ENCODE measurements at regions not wholly inside any gene's neighbourhood (a gene's known extent, or its start where the extent isn't known, plus 50 kb on each side); places are given as distances from the start of the nearest gene placed in this dataset.
A peak's percentile ranks its signal among the peaks of the same experiment; 100 is the strongest.

- DNase-seq (no peak), ATAC-seq (no peak)
- Mint-ChIP-seq H3K9me3 (no peaks in the 10 kb centered on the region), H3K36me3 (no peaks in the 10 kb centered on the region), H3K4me1 (peaks cover 13% of the 10 kb centered on the region in 2 donors), H3K27ac (no peak overlapping the region), H3K4me3 (no peak overlapping the region), H3K27me3 (ENCODE audit: low read depth in 2 of 2) (peaks cover 7 to 9% of the 10 kb centered on the region in 2 donors)
- H3K27me3 ChIP-seq (ENCODE audit: control insufficient read depth, insufficient read depth, low read length): no peaks in the 10 kb centered on the region
- H3K4me3 ChIP-seq (ENCODE audit: low read length): no peak overlapping the region
- TF ChIP-seq CTCF (IDR thresholded peaks at IDR 0.05): no peak
- no peak overlapping the region for H3K27ac ChIP-seq (ENCODE audit: low read length)
- WGBS (ENCODE audit: insufficient coverage): 100% methylated on average over 1 of the region's 1 CpG
- no peaks in the 10 kb centered on the region for H3K4me1 ChIP-seq (ENCODE audit: control insufficient read depth, insufficient read depth, low read length)
- intact Hi-C loops (cut with micrococcal nuclease): no loop called here
- H3K9me3 ChIP-seq (ENCODE audit: control insufficient read depth, insufficient read depth, low read length): no peaks in the 10 kb centered on the region
- no peaks in the 10 kb centered on the region for H3K36me3 ChIP-seq (ENCODE audit: control insufficient read depth, insufficient read depth, low read length)
Observed at GRCh38 chr3:111302063-111302462, 230.4 kb downstream of the NECTIN3 start.

GRCh38 chr3:111303760-111304159 is 232.1 kb downstream of the NECTIN3 start:
- no peak for ATAC-seq
- WGBS (ENCODE audit: insufficient coverage): no CpG with 5 or more reads among the region's 1 CpG
- H3K36me3 Mint-ChIP-seq: no peaks in the 10 kb centered on the region
- Histone ChIP-seq H3K4me1 (ENCODE audit: control insufficient read depth, insufficient read depth, low read length) (no peaks in the 10 kb centered on the region), H3K4me3 (ENCODE audit: low read length) (no peak overlapping the region), H3K36me3 (ENCODE audit: control insufficient read depth, insufficient read depth, low read length) (no peaks in the 10 kb centered on the region), H3K27me3 (ENCODE audit: control insufficient read depth, insufficient read depth, low read length) (no peaks in the 10 kb centered on the region), H3K27ac (ENCODE audit: low read length) (no peak overlapping the region), H3K9me3 (ENCODE audit: control insufficient read depth, insufficient read depth, low read length) (no peaks in the 10 kb centered on the region)
- no peak for TF ChIP-seq CTCF (IDR thresholded peaks at IDR 0.05)
- peaks cover 7 to 9% of the 10 kb centered on the region in 2 donors for H3K27me3 Mint-ChIP-seq (ENCODE audit: low read depth in 2 of 2)
- no peak for DNase-seq
- no peaks in the 10 kb centered on the region for H3K9me3 Mint-ChIP-seq
- H3K4me1 Mint-ChIP-seq: peaks cover 13% of the 10 kb centered on the region in 2 donors
- intact Hi-C loops (cut with micrococcal nuclease): no loop called here
- H3K27ac Mint-ChIP-seq: no peak overlapping the region
- H3K4me3 Mint-ChIP-seq: no peak overlapping the region

GRCh38 chr3:111307676-111308075 is 234.3 kb upstream of the CD96 start:
- TF ChIP-seq CTCF (IDR thresholded peaks at IDR 0.05): no peak
- peaks cover 14 to 23% of the 10 kb centered on the region in 2 donors for H3K4me1 Mint-ChIP-seq
- H3K4me3 Mint-ChIP-seq: no peak overlapping the region

GRCh38 chr3:111311126-111311525 is 230.9 kb upstream of the CD96 start:
- no peaks in the 10 kb centered on the region for H3K36me3 ChIP-seq (ENCODE audit: control insufficient read depth, insufficient read depth, low read length)
- ATAC-seq (peak in 2 of 3 donors; percentile 39 to 46), DNase-seq (peak in 1 of 2 donors; percentile 46)
- no peak overlapping the region for H3K4me3 Mint-ChIP-seq
- H3K9me3 ChIP-seq (ENCODE audit: control insufficient read depth, insufficient read depth, low read length): no peaks in the 10 kb centered on the region
- peaks cover 9% of the 10 kb centered on the region for H3K4me1 ChIP-seq (ENCODE audit: control insufficient read depth, insufficient read depth, low read length)
- peak overlapping the region; percentile 22 for H3K27ac ChIP-seq (ENCODE audit: low read length)
- H3K27ac Mint-ChIP-seq: peak overlapping the region; percentile 33 to 66
- no peaks in the 10 kb centered on the region for H3K36me3 Mint-ChIP-seq
- TF ChIP-seq CTCF (IDR thresholded peaks at IDR 0.05): no peak
- intact Hi-C loops (cut with micrococcal nuclease): no loop called here
- H3K4me1 Mint-ChIP-seq: peaks cover 14 to 23% of the 10 kb centered on the region in 2 donors
- no peak overlapping the region for H3K4me3 ChIP-seq (ENCODE audit: low read length)
- H3K9me3 Mint-ChIP-seq: no peaks in the 10 kb centered on the region
- no peaks in the 10 kb centered on the region for H3K27me3 Mint-ChIP-seq (ENCODE audit: low read depth in 2 of 2)
- H3K27me3 ChIP-seq (ENCODE audit: control insufficient read depth, insufficient read depth, low read length): no peaks in the 10 kb centered on the region

More at GRCh38 chr3:111307676-111308075, 234.3 kb upstream of the CD96 start:
- no peaks in the 10 kb centered on the region for H3K36me3 ChIP-seq (ENCODE audit: control insufficient read depth, insufficient read depth, low read length)
- H3K9me3 ChIP-seq (ENCODE audit: control insufficient read depth, insufficient read depth, low read length): no peaks in the 10 kb centered on the region
- peaks cover 9% of the 10 kb centered on the region for H3K4me1 ChIP-seq (ENCODE audit: control insufficient read depth, insufficient read depth, low read length)
- DNase-seq (no peak), ATAC-seq (no peak)
- Mint-ChIP-seq H3K27me3 (ENCODE audit: low read depth in 2 of 2) (peaks cover 7 to 9% of the 10 kb centered on the region in 2 donors), H3K36me3 (no peaks in the 10 kb centered on the region), H3K9me3 (no peaks in the 10 kb centered on the region), H3K27ac (no peak overlapping the region)
- H3K4me3 ChIP-seq (ENCODE audit: low read length): no peak overlapping the region
- H3K27me3 ChIP-seq (ENCODE audit: control insufficient read depth, insufficient read depth, low read length): no peaks in the 10 kb centered on the region
- 91% methylated on average over 1 of the region's 1 CpG for WGBS (ENCODE audit: insufficient coverage)
- H3K27ac ChIP-seq (ENCODE audit: low read length): no peak overlapping the region
- intact Hi-C loops (cut with micrococcal nuclease): no loop called here
